ENCODE measurements at regions not wholly inside any gene's neighbourhood (a gene's known extent, or its start where the extent isn't known, plus 50 kb on each side); places are given as distances from the start of the nearest gene placed in this dataset.
A peak's percentile ranks its signal among the peaks of the same experiment; 100 is the strongest.
"Not testable (repeated sequence)": the region's sequence is repeated elsewhere in the genome, so short reads cannot be mapped to it uniquely, and the experiment has no call there.

DNA sequence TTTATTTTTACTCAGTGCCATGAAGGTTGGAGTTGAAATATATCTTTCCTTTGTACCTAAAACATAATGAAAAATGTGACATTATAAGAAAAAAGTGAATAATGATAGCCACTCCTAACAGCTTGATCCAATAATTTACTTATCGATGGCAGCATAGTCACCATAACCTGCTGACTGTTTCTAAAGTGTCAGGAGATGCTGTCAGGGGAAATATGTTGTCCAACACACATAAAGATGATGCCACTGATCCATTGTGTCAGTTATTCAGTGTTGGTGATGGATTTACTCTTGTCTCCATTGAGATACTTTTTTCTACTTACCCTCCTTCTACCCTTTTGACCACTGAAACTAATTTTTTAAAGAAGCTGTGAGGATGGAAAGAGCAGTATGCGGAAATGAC is 1006.9 kb upstream of the TMEFF2 start:
- no peak for DNase-seq (ENCODE audit: low read depth)

- no peak for DNase-seq (ENCODE audit: low read depth)
Observed at GRCh38 chr2:193199322-193199721, 1004.6 kb upstream of the TMEFF2 start.

DNA sequence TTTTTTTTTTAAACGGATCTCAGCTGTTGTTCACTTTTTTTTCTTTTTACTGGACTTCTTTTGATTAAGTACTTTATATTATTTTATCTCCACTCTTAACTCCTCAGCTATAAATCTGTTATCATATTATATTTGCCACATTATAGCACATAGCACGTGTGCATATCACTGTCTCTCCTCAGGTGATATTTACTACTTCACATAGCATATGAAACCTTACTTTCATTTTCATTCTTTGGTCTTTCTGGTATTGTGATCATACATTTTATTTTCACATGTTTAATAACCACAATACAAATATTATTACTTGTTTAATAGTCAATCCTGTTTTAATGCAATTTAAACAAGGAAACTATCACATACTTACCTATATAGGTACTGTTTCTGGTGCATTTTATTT is 993.1 kb upstream of the TMEFF2 start:
- DNase-seq (ENCODE audit: low read depth): no peak

DNA sequence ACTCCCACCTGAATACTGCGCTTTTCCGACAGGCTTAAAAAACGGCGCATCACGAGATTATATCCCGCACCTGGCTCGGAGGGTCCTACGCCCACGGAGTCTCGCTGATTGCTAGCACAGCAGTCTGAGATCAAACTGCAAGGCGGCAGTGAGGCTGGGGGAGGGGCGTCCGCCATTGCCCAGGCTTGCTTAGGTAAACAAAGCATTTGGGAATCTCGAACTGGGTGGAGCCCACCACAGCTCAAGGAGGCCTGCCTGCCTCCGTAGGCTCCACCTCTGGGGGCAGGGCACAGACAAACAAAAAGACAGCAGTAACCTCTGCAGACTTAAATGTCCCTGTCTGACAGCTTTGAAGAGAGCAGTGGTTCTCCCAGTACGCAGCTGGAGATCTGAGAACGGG is 976.2 kb upstream of the TMEFF2 start:
- not testable (repeated sequence) for DNase-seq (ENCODE audit: low read depth)

DNA sequence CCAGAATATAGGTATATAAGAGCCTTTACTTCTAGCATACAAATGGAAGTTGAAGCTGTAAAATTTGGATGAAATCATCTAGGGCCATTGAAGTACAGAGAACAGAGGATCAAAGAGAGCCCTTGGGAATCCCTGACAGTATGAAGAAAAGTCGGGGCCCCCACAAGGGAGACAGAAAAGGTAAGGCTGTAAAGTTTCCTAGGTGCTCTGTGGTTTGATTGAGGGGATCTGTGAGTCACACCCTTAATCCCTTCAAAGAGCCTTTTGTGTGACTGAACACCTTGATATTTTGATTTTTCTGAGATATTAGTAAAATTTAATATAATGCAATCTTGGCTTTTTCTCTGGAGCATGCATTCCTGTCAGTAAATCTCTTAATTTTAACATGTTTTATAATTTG is 961.7 kb upstream of the TMEFF2 start:
- no peak for DNase-seq (ENCODE audit: low read depth)

GRCh38 chr2:193154076-193154475 is 959.3 kb upstream of the TMEFF2 start:
- DNase-seq (ENCODE audit: low read depth): no peak

DNA sequence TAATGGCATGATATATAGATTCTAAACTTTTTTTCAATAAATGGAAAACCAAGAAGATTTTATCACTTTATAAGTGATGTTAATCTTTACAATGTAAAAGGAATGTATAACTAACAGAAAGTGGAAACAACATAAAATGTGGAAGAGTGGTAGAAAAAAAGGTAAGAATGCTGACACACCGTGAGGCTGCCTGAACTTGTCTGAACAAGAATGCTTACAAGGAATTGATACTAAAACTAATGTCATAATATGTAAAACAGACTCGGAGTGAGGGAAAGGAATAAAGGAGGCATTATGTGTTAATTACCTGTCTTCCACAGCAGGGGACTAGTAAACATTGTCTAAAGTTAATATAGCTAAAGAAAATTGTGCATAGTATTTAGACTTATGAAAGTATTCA is 958.8 kb upstream of the TMEFF2 start:
- DNase-seq (ENCODE audit: low read depth): no peak

DNA sequence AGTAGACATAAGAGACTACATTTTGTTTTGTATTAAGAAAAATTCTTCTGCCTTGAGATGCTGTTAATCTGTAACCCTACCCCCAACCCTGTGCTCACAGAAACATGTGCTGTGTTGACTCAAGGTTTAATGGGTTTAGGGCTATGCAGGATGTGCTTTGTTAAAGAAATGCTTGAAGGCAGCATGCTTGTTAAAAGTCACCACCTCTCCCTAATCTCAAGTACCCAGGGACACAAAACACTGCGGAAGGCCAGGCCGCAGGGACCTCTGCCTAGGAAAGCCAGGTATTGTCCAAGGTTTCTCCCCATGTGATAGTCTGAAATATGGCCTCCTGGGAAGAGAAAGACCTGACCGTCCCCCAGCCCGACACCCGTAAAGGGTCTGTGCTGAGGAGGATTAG is 947.7 kb upstream of the TMEFF2 start:
- DNase-seq (ENCODE audit: low read depth): peak; percentile 7

DNA sequence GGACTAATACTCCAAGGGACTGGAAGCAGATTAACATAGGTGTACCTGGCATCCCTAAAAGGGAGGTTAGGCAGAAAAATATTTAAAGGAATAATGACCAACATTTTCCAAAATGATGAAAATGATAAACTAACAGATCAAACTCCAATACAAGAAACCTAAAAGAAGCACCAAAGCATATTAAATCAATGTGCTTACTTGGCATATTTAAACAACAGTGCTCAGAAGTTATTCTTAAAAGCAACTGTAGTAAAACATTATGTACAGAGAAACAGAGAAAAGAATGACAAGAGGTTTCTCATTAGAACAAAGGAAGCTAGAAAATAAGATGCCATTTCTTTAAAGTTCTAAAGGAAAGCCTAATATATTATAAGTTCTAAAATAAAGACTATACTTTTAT is 947.3 kb upstream of the TMEFF2 start:
- no peak for DNase-seq (ENCODE audit: low read depth)

GRCh38 chr2:193140895-193141294 is 946.2 kb upstream of the TMEFF2 start:
- DNase-seq (ENCODE audit: low read depth): not testable (repeated sequence)

DNA sequence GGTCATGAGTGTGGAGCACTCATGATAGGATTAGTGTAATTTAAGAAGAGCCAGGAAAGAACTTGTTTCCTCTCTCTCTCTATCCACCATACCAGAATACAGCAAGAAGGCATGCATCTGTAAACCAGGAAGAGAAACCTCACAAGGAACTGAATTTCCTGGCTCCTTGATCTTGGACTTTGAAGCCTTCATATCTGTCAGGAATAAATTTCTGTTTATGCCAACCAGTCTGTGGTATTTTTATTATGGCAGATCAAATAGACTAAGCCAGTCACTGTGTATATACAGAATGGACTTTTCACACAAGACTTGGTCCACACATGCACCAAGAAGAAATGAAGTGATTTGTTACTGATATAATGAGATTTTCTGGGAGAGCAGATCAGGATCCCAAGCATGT is 930.1 kb upstream of the TMEFF2 start:
- DNase-seq (ENCODE audit: low read depth): no peak

- no peak for DNase-seq (ENCODE audit: low read depth)
Observed at GRCh38 chr2:193114827-193115226, 920.1 kb upstream of the TMEFF2 start.

DNA sequence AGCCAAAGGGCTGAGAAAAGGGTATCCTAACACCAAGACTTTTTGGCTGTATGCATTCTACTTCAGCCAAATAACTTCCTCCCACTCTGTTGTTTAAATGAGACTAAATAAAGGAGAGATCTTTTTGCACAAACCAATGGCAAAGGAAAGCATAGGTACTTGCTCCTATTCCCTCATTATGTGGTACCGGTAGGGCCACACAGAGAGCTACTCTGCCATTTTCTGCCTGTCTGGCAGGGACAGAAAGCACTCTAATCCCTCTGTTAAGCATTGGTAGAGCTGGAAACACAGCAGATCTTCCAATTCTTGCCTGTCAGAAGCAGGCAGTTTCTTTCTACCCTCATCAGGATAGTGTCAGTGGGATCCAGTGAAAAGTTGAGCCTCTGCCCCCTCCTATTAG is 918.3 kb upstream of the TMEFF2 start:
- no peak for DNase-seq (ENCODE audit: low read depth)

DNA sequence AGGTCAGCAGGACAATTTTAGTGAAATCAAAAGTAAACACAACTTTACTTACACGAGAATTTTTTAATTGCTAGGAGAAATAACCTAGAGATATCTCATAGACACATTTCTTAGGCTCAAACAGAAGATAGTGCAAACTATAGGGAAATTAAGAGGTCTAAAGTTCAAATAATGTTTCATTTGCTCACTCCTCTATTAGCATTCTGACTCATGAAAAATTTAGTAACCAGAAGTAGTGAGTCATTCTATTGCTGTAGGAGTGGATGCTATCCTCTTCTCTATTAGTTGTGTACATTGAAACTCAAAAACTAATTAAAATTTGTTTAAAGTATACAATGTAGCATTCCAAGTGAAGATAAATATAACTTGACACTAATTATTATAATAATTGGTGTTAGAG is 908.3 kb upstream of the TMEFF2 start:
- peak; percentile 66 for DNase-seq (ENCODE audit: low read depth)

DNA sequence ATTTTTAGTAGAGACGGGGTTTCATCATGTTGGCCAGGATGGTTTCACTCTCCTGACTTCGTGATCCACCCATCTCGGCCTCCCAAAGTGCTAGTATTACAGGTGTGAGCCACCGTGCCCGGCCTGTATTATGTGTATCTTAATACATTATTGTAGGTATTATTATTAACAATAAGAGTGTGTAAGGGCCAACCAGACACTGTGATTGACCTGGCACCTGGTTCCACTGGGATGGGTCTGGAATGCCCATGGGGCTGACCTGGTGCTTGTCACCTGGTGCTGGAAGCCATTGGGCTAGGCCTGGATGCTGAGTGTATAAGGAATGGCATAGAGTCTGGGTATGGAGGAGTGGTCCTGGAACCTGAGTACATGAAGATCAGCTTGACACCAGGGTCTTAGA is 906.9 kb upstream of the TMEFF2 start:
- DNase-seq (ENCODE audit: low read depth): no peak

- DNase-seq (ENCODE audit: low read depth): no peak
Observed at GRCh38 chr2:193088026-193088425, 893.3 kb upstream of the TMEFF2 start.

GRCh38 chr2:193076995-193077394 is 882.3 kb upstream of the TMEFF2 start:
- DNase-seq (ENCODE audit: low read depth): no peak

DNA sequence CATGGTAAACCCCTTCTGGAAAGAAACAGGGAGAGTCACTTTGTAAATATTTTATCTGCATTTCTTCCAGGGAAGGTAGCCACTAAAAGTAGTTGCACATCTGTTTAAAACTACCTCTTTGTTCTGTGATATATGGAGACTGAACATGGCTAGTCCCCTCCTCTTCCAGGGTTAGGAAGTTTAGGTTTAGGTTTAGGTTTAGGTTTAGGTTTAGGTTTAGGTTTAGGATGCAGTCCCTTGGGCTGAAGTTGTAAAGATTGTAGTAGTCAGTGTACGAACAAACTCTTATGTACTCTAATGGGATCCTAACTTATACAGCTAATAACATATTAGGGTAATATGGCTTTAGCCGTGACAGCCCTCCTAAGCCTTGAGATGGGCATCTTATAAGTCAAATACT is 880.2 kb upstream of the TMEFF2 start:
- DNase-seq (ENCODE audit: low read depth): no peak

DNA sequence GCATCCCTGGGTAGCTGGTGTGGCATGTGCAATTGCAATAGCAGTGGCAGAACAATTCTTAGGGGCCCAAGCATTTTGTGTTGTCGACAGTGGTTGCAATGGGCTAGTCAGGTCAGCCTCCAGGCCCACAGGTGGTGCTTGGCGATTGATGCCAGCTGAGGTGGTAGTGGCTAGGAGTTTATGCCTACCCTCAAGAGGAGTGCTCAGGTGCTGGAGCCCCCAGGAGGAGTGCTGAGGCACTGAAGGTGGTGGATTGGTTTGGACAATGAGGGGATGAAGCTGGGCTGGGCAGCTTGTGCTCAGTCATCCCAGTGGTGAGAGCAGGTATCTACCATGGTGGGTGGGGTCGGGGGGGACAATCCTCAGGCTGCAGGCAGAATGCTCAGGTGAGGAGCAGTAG is 877.9 kb upstream of the TMEFF2 start:
- no peak for DNase-seq (ENCODE audit: low read depth)

GRCh38 chr2:193025556-193025955 is 830.8 kb upstream of the TMEFF2 start:
- DNase-seq (ENCODE audit: low read depth): not testable (repeated sequence)

- no peak for DNase-seq (ENCODE audit: low read depth)
Observed at GRCh38 chr2:193024791-193025190, 830.1 kb upstream of the TMEFF2 start.

DNA sequence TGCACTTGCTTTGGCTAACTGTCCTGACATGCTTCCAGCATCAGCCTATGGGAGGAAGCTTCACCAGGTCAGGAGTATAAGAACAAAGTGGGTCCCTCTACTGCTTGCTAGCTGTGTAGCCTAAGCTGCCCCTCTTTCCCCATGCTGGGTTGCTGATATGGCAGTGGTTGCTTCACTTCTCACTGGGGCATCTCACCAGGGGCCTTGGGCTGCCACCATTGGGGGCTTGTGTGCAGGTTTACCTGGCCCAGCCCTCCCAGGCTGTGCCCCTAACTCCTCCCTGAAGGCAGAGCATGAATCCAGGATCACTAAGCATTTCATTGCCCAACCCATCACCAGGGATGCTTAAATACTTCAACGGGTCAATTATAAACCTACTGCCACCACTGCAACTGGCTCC is 817.1 kb upstream of the TMEFF2 start:
- DNase-seq (ENCODE audit: low read depth): no peak

DNA sequence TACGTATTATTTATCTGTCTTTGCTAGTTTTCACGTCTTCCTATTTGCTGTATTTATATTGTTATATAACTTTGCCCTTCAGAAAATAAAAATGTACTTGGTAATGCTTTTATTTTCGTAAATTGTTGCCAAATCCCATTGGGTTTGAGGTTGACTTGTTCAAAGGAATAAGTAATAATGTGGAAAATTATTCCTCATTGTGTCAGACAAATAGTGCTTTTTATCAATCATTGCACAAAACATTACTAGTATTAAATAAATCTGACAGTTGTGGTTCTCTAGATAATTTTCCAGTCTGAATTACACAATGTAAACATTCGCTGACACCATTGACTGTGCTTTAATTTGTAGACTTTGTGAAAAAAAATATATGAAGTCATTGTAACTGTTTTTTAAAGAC is 798.3 kb upstream of the TMEFF2 start:
- DNase-seq (ENCODE audit: low read depth): no peak

DNA sequence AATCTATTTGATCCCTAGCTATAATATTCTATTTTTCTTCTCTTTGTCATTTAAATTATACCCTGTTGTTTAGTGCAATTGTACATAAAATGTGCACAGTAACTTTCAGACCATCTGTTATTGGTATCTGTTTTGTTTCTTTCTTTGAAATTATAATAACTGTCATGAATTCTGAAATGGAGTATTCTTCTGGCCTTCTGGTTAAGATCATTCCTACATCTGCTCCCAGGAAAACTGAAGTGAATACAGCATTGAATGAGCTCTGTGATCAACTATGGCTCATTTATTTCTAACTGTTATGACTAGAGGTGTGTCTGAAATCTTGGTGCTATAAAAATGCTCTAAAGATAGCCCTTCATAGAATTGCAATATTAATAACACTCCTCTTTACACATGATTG is 788.4 kb upstream of the TMEFF2 start:
- no peak for DNase-seq (ENCODE audit: low read depth)

DNA sequence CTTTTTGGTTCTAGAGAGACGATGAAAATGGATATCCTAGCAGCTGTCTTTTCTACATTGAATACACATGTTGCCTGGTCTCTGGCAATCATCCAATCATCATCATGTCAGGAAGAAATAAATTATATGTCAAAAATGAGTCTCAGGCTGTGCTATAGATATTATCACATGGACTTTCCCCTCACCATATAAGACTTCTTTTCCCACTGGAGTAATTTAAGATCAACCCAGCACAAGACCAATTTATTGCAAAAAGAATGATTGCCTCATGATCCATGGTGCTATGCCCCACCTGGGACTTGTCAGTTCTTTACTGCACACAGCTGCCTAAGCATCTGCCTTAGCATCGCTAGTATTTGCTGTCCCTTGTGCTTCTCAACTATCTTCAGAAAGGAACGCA is 783.7 kb upstream of the TMEFF2 start:
- no peak for DNase-seq (ENCODE audit: low read depth)
